Karpas-422 (cell line): ENCODE measurements at regions not wholly inside any gene's neighbourhood (a gene's known extent, or its start where the extent isn't known, plus 50 kb on each side); places are given as distances from the start of the nearest gene placed in this dataset.

ENCODE experiments used
- DNase-seq: peaks from one replicate; pipeline ENCODE4 v3.0.0-alpha.2; 2015
- H2AFZ ChIP-seq: fragments of 200-600 bp; sonication (generic); 2 replicates; pipeline ENCODE4 v1.6.1; 2014; ENCODE audit warnings: antibody characterized with exemption, low read length, mixed read lengths
- H3K27ac ChIP-seq: fragments of 200-600 bp; sonication (generic); 2 replicates; pipeline ENCODE4 v1.5.1; 2014; ENCODE audit warnings: mild to moderate bottlenecking, low read length, moderate library complexity
- H3K27me3 ChIP-seq: fragments of 200-600 bp; sonication (generic); 2 replicates; pipeline ENCODE4 v1.6.1; 2014; ENCODE audit warnings: low read length, mixed read lengths
- H3K36me3 ChIP-seq: fragments of 200-600 bp; sonication (generic); 2 replicates; pipeline ENCODE4 v1.6.1; 2014; ENCODE audit warnings: low read length, mixed read lengths; ENCODE audit not compliant: insufficient read depth
- H3K4me1 ChIP-seq: fragments of 200-600 bp; sonication (generic); 2 replicates; pipeline ENCODE4 v1.6.1; 2014; ENCODE audit warnings: mild to moderate bottlenecking, low read length, mixed read lengths
- H3K4me2 ChIP-seq: fragments of 200-600 bp; sonication (generic); 2 replicates; pipeline ENCODE4 v1.6.1; 2014; ENCODE audit warnings: low read length, low read depth, mild to moderate bottlenecking; ENCODE audit not compliant: poor library complexity, severe bottlenecking
- H3K4me3 ChIP-seq: fragments of 200-600 bp; sonication (generic); 2 replicates; pipeline ENCODE4 v1.5.1; 2014; ENCODE audit warnings: mild to moderate bottlenecking, antibody characterized with exemption, low read length, mixed read lengths
- H3K79me2 ChIP-seq: fragments of 200-600 bp; sonication (generic); 2 replicates; pipeline ENCODE4 v1.6.1; 2014; ENCODE audit warnings: mild to moderate bottlenecking, low read length, mixed read lengths
- H3K9ac ChIP-seq: fragments of 200-600 bp; sonication (generic); 2 replicates; pipeline ENCODE4 v1.6.0; 2014; ENCODE audit warnings: low read length
- H3K9me2 ChIP-seq: fragments of 200-600 bp; sonication (generic), shearing (Covaris generic); replicated peaks from 2 replicates; pipeline ENCODE4 v1.6.0; 2014; ENCODE audit warnings: mild to moderate bottlenecking, low read length, moderate library complexity; ENCODE audit not compliant: insufficient read depth
- H3K9me3 ChIP-seq: fragments of 300-700, 200-600 bp; sonication (generic); 2 replicates; pipeline ENCODE4 v1.6.1; 2014; ENCODE audit warnings: low read length, mixed read lengths
- H4K20me1 ChIP-seq: fragments of 200-600 bp; sonication (generic); 2 replicates; pipeline ENCODE4 v1.6.1; 2014; ENCODE audit warnings: mild to moderate bottlenecking, antibody characterized with exemption, low read length, low read depth; ENCODE audit not compliant: insufficient read depth

- no peaks in the 10 kb centered on the region; the same call in 1 of the 2 replicates for H3K9me2 ChIP-seq
- no peak overlapping the region for H3K27ac ChIP-seq
- H3K9ac ChIP-seq: no peak overlapping the region
- no peaks in the 10 kb centered on the region for H3K36me3 ChIP-seq
- H3K4me2 ChIP-seq: no peak overlapping the region
- H3K4me1 ChIP-seq: no peaks in the 10 kb centered on the region
- no peak for DNase-seq
- no peaks in the 10 kb centered on the region for H3K79me2 ChIP-seq
- no peak overlapping the region for H2AFZ ChIP-seq
- no peaks in the 10 kb centered on the region for H3K27me3 ChIP-seq
- no peak overlapping the region for H3K4me3 ChIP-seq
- H4K20me1 ChIP-seq: no peaks in the 10 kb centered on the region
- 0 out of 2 replicates have a peak, but pooled peaks cover 3% of the 10 kb centered on the region for H3K9me3 ChIP-seq
Observed at GRCh38 chr2:163247847-163248220, 409.3 kb upstream of the KCNH7 start.

GRCh38 chr2:163247156-163247846 lies 408.7 kb upstream of the KCNH7 start:
- Histone ChIP-seq H3K9me3 (peaks cover 6% of the 10 kb centered on the region; the same call in 1 of the 2 replicates), H3K36me3 (no peaks in the 10 kb centered on the region), H3K27ac (no peak overlapping the region), H3K9me2 (no peaks in the 10 kb centered on the region; the same call in 1 of the 2 replicates), H3K4me1 (no peaks in the 10 kb centered on the region), H3K9ac (no peak overlapping the region), H3K79me2 (no peaks in the 10 kb centered on the region), H4K20me1 (no peaks in the 10 kb centered on the region), H3K4me2 (no peak overlapping the region), H3K27me3 (no peaks in the 10 kb centered on the region), H2AFZ (no peak overlapping the region), H3K4me3 (no peak overlapping the region)
- no peak for DNase-seq

- no peaks in the 10 kb centered on the region for H3K79me2 ChIP-seq
- no peaks in the 10 kb centered on the region for H3K4me1 ChIP-seq
- no peaks in the 10 kb centered on the region for H3K9me2 ChIP-seq
- no peak overlapping the region for H3K4me3 ChIP-seq
- DNase-seq: no peak
- no peak overlapping the region for H3K27ac ChIP-seq
- H3K4me2 ChIP-seq: no peak overlapping the region
- peaks cover 15% of the 10 kb centered on the region for H3K9me3 ChIP-seq
- H3K27me3 ChIP-seq: no peaks in the 10 kb centered on the region
- no peaks in the 10 kb centered on the region for H4K20me1 ChIP-seq
- no peak overlapping the region for H2AFZ ChIP-seq
- no peak overlapping the region for H3K9ac ChIP-seq
- no peaks in the 10 kb centered on the region for H3K36me3 ChIP-seq
Observed at GRCh38 chr2:163246135-163246534, 407.6 kb upstream of the KCNH7 start.

GRCh38 chr2:163236553-163236952 lies 398.0 kb upstream of the KCNH7 start:
- H4K20me1 ChIP-seq: no peaks in the 10 kb centered on the region
- no peak overlapping the region for H3K9ac ChIP-seq
- H3K36me3 ChIP-seq: no peaks in the 10 kb centered on the region
- H3K4me2 ChIP-seq: no peak overlapping the region
- H3K4me3 ChIP-seq: no peak overlapping the region
- peaks cover 17% of the 10 kb centered on the region for H3K9me3 ChIP-seq
- no peak for DNase-seq
- H3K27ac ChIP-seq: no peak overlapping the region
- H2AFZ ChIP-seq: no peak overlapping the region
- no peaks in the 10 kb centered on the region for H3K79me2 ChIP-seq
- H3K27me3 ChIP-seq: no peaks in the 10 kb centered on the region
- no peaks in the 10 kb centered on the region for H3K9me2 ChIP-seq
- no peaks in the 10 kb centered on the region for H3K4me1 ChIP-seq

GRCh38 chr2:163231666-163232065 lies 393.1 kb upstream of the KCNH7 start:
- H3K4me2 ChIP-seq: no peak overlapping the region
- no peaks in the 10 kb centered on the region for H3K9me3 ChIP-seq
- no peaks in the 10 kb centered on the region for H3K4me1 ChIP-seq
- H3K27ac ChIP-seq: no peak overlapping the region
- H3K27me3 ChIP-seq: no peaks in the 10 kb centered on the region
- H3K79me2 ChIP-seq: no peaks in the 10 kb centered on the region
- H2AFZ ChIP-seq: no peak overlapping the region
- no peaks in the 10 kb centered on the region for H4K20me1 ChIP-seq
- no peaks in the 10 kb centered on the region for H3K36me3 ChIP-seq
- no peak overlapping the region for H3K9ac ChIP-seq
- DNase-seq: no peak
- no peak overlapping the region for H3K4me3 ChIP-seq
- no peaks in the 10 kb centered on the region for H3K9me2 ChIP-seq

GRCh38 chr2:163213661-163214081 lies 375.1 kb upstream of the KCNH7 start:
- H3K9me3 ChIP-seq: no peaks in the 10 kb centered on the region
- H3K27ac ChIP-seq: no peak overlapping the region
- H3K9me2 ChIP-seq: no peaks in the 10 kb centered on the region
- no peak for DNase-seq
- no peak overlapping the region for H3K4me2 ChIP-seq
- no peak overlapping the region for H2AFZ ChIP-seq
- H3K79me2 ChIP-seq: no peaks in the 10 kb centered on the region
- H3K27me3 ChIP-seq: no peaks in the 10 kb centered on the region
- H4K20me1 ChIP-seq: no peaks in the 10 kb centered on the region
- no peaks in the 10 kb centered on the region for H3K36me3 ChIP-seq
- no peaks in the 10 kb centered on the region for H3K4me1 ChIP-seq
- no peak overlapping the region for H3K4me3 ChIP-seq
- H3K9ac ChIP-seq: no peak overlapping the region

GRCh38 chr2:163210430-163210918 lies 371.9 kb upstream of the KCNH7 start:
- Histone ChIP-seq H3K9ac (no peak overlapping the region), H3K4me2 (no peak overlapping the region), H4K20me1 (no peaks in the 10 kb centered on the region), H3K9me2 (no peaks in the 10 kb centered on the region), H3K79me2 (no peaks in the 10 kb centered on the region), H3K27me3 (no peaks in the 10 kb centered on the region), H3K27ac (no peak overlapping the region), H3K9me3 (no peaks in the 10 kb centered on the region), H3K4me3 (no peak overlapping the region), H3K36me3 (no peaks in the 10 kb centered on the region), H3K4me1 (no peaks in the 10 kb centered on the region), H2AFZ (no peak overlapping the region)
- no peak for DNase-seq

- H3K9ac ChIP-seq: no peak overlapping the region
- H3K4me1 ChIP-seq: no peaks in the 10 kb centered on the region
- no peak overlapping the region for H3K27ac ChIP-seq
- no peaks in the 10 kb centered on the region for H3K27me3 ChIP-seq
- H3K36me3 ChIP-seq: no peaks in the 10 kb centered on the region
- H3K4me2 ChIP-seq: no peak overlapping the region
- H3K4me3 ChIP-seq: no peak overlapping the region
- no peaks in the 10 kb centered on the region for H3K79me2 ChIP-seq
- H4K20me1 ChIP-seq: no peaks in the 10 kb centered on the region
- no peak overlapping the region for H2AFZ ChIP-seq
- no peaks in the 10 kb centered on the region for H3K9me3 ChIP-seq
- DNase-seq: no peak
- H3K9me2 ChIP-seq: no peaks in the 10 kb centered on the region
Observed at GRCh38 chr2:163207693-163208370, 369.3 kb upstream of the KCNH7 start.
